ENCODE measurements at regions not wholly inside any gene's neighbourhood (a gene's known extent, or its start where the extent isn't known, plus 50 kb on each side); places are given as distances from the start of the nearest gene placed in this dataset.
"Not testable (repeated sequence)": the region's sequence is repeated elsewhere in the genome, so short reads cannot be mapped to it uniquely, and the experiment has no call there.

- H3K4me1 ChIP-seq (ENCODE audit: low read length); H2AFZ ChIP-seq (ENCODE audit: low read length); H3K9me3 ChIP-seq (replicated peaks; ENCODE audit: insufficient read depth, low read length); H3K27ac ChIP-seq (ENCODE audit: low read length); H3K4me2 ChIP-seq (ENCODE audit: low read depth, low read length); H3K79me2 ChIP-seq (ENCODE audit: low read length); H3F3A ChIP-seq (ENCODE audit: insufficient read depth, low read length); DNase-seq; H3K9ac ChIP-seq (ENCODE audit: low read length); H3K4me3 ChIP-seq (ENCODE audit: low read length); H3K27me3 ChIP-seq (replicated peaks; ENCODE audit: insufficient read depth, low read length); H4K20me1 ChIP-seq (ENCODE audit: insufficient read depth, low read length); H3K36me3 ChIP-seq (replicated peaks; ENCODE audit: insufficient read depth, low read length); H3K9me2 ChIP-seq (replicated peaks; ENCODE audit: insufficient read depth, low read length): not testable (repeated sequence)
Observed at GRCh38 chr15:85244056-85244455, 136.3 kb upstream of the AKAP13 start.

GRCh38 chr15:85250938-85251542 is 129.4 kb upstream of the AKAP13 start:
- not testable (repeated sequence) for H3K9ac ChIP-seq (ENCODE audit: low read length); H3K9me3 ChIP-seq (replicated peaks; ENCODE audit: insufficient read depth, low read length); H2AFZ ChIP-seq (ENCODE audit: low read length); H3K27me3 ChIP-seq (replicated peaks; ENCODE audit: insufficient read depth, low read length); H4K20me1 ChIP-seq (ENCODE audit: insufficient read depth, low read length); H3K36me3 ChIP-seq (replicated peaks; ENCODE audit: insufficient read depth, low read length); H3K27ac ChIP-seq (ENCODE audit: low read length); H3K4me3 ChIP-seq (ENCODE audit: low read length); H3F3A ChIP-seq (ENCODE audit: insufficient read depth, low read length); H3K9me2 ChIP-seq (replicated peaks; ENCODE audit: insufficient read depth, low read length); H3K4me2 ChIP-seq (ENCODE audit: low read depth, low read length); H3K4me1 ChIP-seq (ENCODE audit: low read length); H3K79me2 ChIP-seq (ENCODE audit: low read length)
- TF ChIP-seq CTCF (IDR thresholded peaks at IDR 0.05; ENCODE audit: low read length) = peak; percentile 20
- DNase-seq = peak; percentile 39

GRCh38 chr15:85253196-85253915 is 127.0 kb upstream of the AKAP13 start:
- H3K27ac ChIP-seq (ENCODE audit: low read length); H3F3A ChIP-seq (ENCODE audit: insufficient read depth, low read length); H3K36me3 ChIP-seq (replicated peaks; ENCODE audit: insufficient read depth, low read length); H3K79me2 ChIP-seq (ENCODE audit: low read length); H3K9me2 ChIP-seq (replicated peaks; ENCODE audit: insufficient read depth, low read length); H4K20me1 ChIP-seq (ENCODE audit: insufficient read depth, low read length); H2AFZ ChIP-seq (ENCODE audit: low read length); H3K9me3 ChIP-seq (replicated peaks; ENCODE audit: insufficient read depth, low read length); H3K4me2 ChIP-seq (ENCODE audit: low read depth, low read length); H3K4me1 ChIP-seq (ENCODE audit: low read length); H3K9ac ChIP-seq (ENCODE audit: low read length); H3K4me3 ChIP-seq (ENCODE audit: low read length); DNase-seq; H3K27me3 ChIP-seq (replicated peaks; ENCODE audit: insufficient read depth, low read length): not testable (repeated sequence)

- not testable (repeated sequence) for H3K4me2 ChIP-seq (ENCODE audit: low read depth, low read length); H3K9ac ChIP-seq (ENCODE audit: low read length); H3K9me3 ChIP-seq (replicated peaks; ENCODE audit: insufficient read depth, low read length); H3K79me2 ChIP-seq (ENCODE audit: low read length); H3K27ac ChIP-seq (ENCODE audit: low read length); H3K4me3 ChIP-seq (ENCODE audit: low read length); H3F3A ChIP-seq (ENCODE audit: insufficient read depth, low read length); H3K27me3 ChIP-seq (replicated peaks; ENCODE audit: insufficient read depth, low read length); H2AFZ ChIP-seq (ENCODE audit: low read length); DNase-seq; H4K20me1 ChIP-seq (ENCODE audit: insufficient read depth, low read length); H3K4me1 ChIP-seq (ENCODE audit: low read length); H3K9me2 ChIP-seq (replicated peaks; ENCODE audit: insufficient read depth, low read length); H3K36me3 ChIP-seq (replicated peaks; ENCODE audit: insufficient read depth, low read length)
Observed at GRCh38 chr15:85254961-85255360, 125.4 kb upstream of the AKAP13 start.

DNA sequence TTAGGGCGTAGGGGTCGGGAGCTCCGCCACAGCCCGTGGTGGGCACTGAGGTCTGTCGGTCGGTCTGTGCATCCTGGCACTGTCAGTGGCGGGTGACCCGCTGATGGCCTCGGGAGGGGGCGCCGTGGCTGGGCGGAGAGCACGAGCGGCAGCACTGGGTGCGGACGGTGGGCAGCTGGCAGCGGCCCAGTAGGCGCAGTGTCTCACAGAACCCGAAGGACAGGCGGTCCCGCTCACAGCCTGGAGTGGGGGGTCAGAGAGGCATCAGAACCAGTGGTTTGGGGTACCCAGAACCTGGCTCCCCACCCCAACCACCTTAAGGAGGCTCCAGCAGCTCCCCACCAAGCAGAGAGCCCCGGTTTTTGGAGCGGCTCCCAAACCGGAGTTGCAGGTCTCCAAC is 124.9 kb upstream of the AKAP13 start:
- H3K79me2 ChIP-seq (ENCODE audit: low read length); H3K9me3 ChIP-seq (replicated peaks; ENCODE audit: insufficient read depth, low read length); H3K4me3 ChIP-seq (ENCODE audit: low read length); H3K36me3 ChIP-seq (replicated peaks; ENCODE audit: insufficient read depth, low read length); H3F3A ChIP-seq (ENCODE audit: insufficient read depth, low read length); H3K27me3 ChIP-seq (replicated peaks; ENCODE audit: insufficient read depth, low read length); H3K9ac ChIP-seq (ENCODE audit: low read length); H3K27ac ChIP-seq (ENCODE audit: low read length); H3K9me2 ChIP-seq (replicated peaks; ENCODE audit: insufficient read depth, low read length); H3K4me1 ChIP-seq (ENCODE audit: low read length); H4K20me1 ChIP-seq (ENCODE audit: insufficient read depth, low read length); DNase-seq; H3K4me2 ChIP-seq (ENCODE audit: low read depth, low read length); H2AFZ ChIP-seq (ENCODE audit: low read length): not testable (repeated sequence)

DNA sequence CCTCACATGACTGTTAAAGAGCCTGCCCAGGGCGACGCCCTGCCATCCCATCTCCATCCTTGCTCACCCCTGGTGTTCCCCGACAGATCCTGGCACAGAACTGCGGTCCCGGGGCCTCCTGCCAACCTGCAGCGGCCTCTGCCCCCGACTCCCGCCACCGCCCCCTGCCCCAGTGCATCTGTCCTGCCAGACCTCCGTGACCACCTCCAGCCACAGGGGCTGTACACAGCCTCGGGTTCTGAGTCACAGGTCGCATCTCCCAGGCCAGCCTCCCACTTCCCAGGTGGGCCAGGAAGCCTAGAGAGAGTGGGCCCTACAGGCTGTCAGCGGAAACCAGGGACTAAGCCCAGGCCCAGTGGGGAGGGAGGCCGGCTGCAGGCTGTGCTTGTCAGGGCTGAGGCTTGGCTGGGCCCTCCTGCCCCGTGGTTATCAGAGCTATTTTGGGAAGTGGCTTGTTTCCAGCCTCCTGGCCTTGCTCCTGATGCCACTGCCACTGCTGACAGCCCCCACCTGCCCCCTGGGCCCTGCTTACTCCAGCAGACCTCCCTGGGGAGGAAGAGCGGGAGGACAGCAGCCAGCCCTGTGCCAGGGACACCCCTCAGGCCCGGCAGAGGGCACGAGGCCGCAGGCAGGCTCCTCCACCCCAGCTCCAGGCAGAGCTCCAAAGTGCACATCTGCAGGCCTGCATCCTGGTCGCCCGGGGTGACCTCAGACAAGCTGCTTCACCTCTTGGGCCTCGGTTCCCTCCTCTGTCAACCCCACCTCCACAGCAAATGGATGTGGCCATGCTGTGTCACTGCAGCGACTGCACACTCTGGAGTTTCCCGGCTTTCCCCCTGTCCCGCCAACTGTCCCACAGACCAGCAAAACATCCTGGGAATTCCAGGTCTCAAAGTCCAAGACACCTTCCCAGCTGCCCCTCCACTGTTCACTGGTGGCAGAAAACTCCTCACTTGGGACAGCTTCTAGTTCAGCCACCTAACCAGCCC is 124.1 kb upstream of the AKAP13 start:
- H3K27ac ChIP-seq (ENCODE audit: low read length); H3F3A ChIP-seq (ENCODE audit: insufficient read depth, low read length); H3K9me3 ChIP-seq (replicated peaks; ENCODE audit: insufficient read depth, low read length); H3K9ac ChIP-seq (ENCODE audit: low read length); H3K36me3 ChIP-seq (replicated peaks; ENCODE audit: insufficient read depth, low read length); H3K4me3 ChIP-seq (ENCODE audit: low read length); H3K9me2 ChIP-seq (replicated peaks; ENCODE audit: insufficient read depth, low read length); H3K4me2 ChIP-seq (ENCODE audit: low read depth, low read length); H4K20me1 ChIP-seq (ENCODE audit: insufficient read depth, low read length); H3K27me3 ChIP-seq (replicated peaks; ENCODE audit: insufficient read depth, low read length); H3K4me1 ChIP-seq (ENCODE audit: low read length); H2AFZ ChIP-seq (ENCODE audit: low read length); DNase-seq; H3K79me2 ChIP-seq (ENCODE audit: low read length): not testable (repeated sequence)

DNA sequence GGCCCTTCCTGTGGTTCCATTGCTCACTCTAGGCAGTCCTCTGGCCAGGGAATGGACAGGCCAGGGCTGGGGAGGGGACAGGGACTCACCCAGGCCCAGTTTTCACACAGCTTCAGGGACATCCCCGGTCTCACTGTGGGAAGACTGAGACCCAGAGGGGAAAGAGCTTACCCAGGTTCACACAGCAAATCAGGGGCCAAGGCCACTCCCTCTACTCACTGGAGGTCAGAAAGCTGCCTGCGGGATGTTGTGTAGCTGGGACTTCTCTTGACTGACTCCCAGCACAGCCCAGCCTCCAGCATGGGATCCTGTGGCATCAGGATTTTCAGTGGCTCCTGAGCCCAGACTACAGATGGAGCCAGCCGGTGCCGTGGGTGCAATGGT is 122.3 kb upstream of the AKAP13 start:
- not testable (repeated sequence) for H3K4me2 ChIP-seq (ENCODE audit: low read depth, low read length); DNase-seq; H3K4me3 ChIP-seq (ENCODE audit: low read length); H3K9me2 ChIP-seq (replicated peaks; ENCODE audit: insufficient read depth, low read length); H3K79me2 ChIP-seq (ENCODE audit: low read length); H3K27ac ChIP-seq (ENCODE audit: low read length); H4K20me1 ChIP-seq (ENCODE audit: insufficient read depth, low read length); H3F3A ChIP-seq (ENCODE audit: insufficient read depth, low read length); H3K36me3 ChIP-seq (replicated peaks; ENCODE audit: insufficient read depth, low read length); H3K4me1 ChIP-seq (ENCODE audit: low read length); H3K9ac ChIP-seq (ENCODE audit: low read length); H2AFZ ChIP-seq (ENCODE audit: low read length); H3K9me3 ChIP-seq (replicated peaks; ENCODE audit: insufficient read depth, low read length); H3K27me3 ChIP-seq (replicated peaks; ENCODE audit: insufficient read depth, low read length)
